Prostate gland (tissue), 2 donors: ENCODE measurements at regions not wholly inside any gene's neighbourhood (a gene's known extent, or its start where the extent isn't known, plus 50 kb on each side); places are given as distances from the start of the nearest gene placed in this dataset.

Experiments
- POLR2A ChIP-seq: fragments of 450-650 bp; IDR thresholded peaks from one replicate; pipeline ENCODE4 v1.6.1; 2016; ENCODE audit warnings: antibody characterized with exemption, mild to moderate bottlenecking
- POLR2AphosphoS5 ChIP-seq: sonication (generic); formaldehyde crosslinking; IDR thresholded peaks from one replicate; pipeline ENCODE4 v1.6.1; 2017; ENCODE audit warnings: antibody characterized with exemption
- TF ChIP-seq, protein P1 (sequence below), 4 experiments: fragments of 200-600 bp in 2 of 4; fragments of 450-650 bp in 2 of 4; sonication (generic) in 2 of 4; IDR thresholded peaks; 1 replicate in 3 of 4; 2 replicates in 1 of 4; pipeline ENCODE4 v1.5.1; 2016 to 2019; ENCODE audit warnings: antibody characterized with exemption in 4 of 4, mild to moderate bottlenecking in 2 of 4, moderate library complexity in 2 of 4

- TF ChIP-seq, protein P1, sequence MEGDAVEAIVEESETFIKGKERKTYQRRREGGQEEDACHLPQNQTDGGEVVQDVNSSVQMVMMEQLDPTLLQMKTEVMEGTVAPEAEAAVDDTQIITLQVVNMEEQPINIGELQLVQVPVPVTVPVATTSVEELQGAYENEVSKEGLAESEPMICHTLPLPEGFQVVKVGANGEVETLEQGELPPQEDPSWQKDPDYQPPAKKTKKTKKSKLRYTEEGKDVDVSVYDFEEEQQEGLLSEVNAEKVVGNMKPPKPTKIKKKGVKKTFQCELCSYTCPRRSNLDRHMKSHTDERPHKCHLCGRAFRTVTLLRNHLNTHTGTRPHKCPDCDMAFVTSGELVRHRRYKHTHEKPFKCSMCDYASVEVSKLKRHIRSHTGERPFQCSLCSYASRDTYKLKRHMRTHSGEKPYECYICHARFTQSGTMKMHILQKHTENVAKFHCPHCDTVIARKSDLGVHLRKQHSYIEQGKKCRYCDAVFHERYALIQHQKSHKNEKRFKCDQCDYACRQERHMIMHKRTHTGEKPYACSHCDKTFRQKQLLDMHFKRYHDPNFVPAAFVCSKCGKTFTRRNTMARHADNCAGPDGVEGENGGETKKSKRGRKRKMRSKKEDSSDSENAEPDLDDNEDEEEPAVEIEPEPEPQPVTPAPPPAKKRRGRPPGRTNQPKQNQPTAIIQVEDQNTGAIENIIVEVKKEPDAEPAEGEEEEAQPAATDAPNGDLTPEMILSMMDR (IDR thresholded peaks at IDR 0.05): peak; percentile 91 to 92 (median 92)
- TF ChIP-seq POLR2A (no peak), POLR2AphosphoS5 (peak; percentile 73)
Observed at GRCh38 chr15:92797168-92798052, 102.7 kb upstream of the CHD2 start.
